ENCODE measurements at regions not wholly inside any gene's neighbourhood (a gene's known extent, or its start where the extent isn't known, plus 50 kb on each side); places are given as distances from the start of the nearest gene placed in this dataset.
"Not testable (repeated sequence)": the region's sequence is repeated elsewhere in the genome, so short reads cannot be mapped to it uniquely, and the experiment has no call there.

- TF ChIP-seq CTCF (IDR thresholded peaks at IDR 0.05 in 2 of 3, conservative IDR thresholded peaks at IDR 0.05 in 1 of 3; ENCODE audit: borderline replicate concordance in 1 of 3, insufficient read depth in 1 of 3, low read depth in 2 of 3, low read length in 2 of 3) (no peak), SRF (IDR thresholded peaks at IDR 0.05; ENCODE audit: low read depth) (no peak), EZH2 (IDR thresholded peaks at IDR 0.05) (no peak)
These were observed 117.4 kb upstream of the MBNL1 start (continued) for GRCh38 chr3:152151216-152151876.

- ATAC-seq; POLR2A ChIA-PET; H3K79me2 ChIP-seq (ENCODE audit: insufficient read depth, low read length); intact Hi-C loops (cut with micrococcal nuclease); H2AFZ ChIP-seq (ENCODE audit: low read depth, low read length, poor library complexity, severe bottlenecking); H3K9me3 ChIP-seq (ENCODE audit: control insufficient read depth in 1 of 2, insufficient read depth in 1 of 2, low read depth in 1 of 2, low read length in 2 of 2); H3K27ac ChIP-seq (ENCODE audit: low read depth, low read length); H3K4me1 ChIP-seq (ENCODE audit: control insufficient read depth in 1 of 2, insufficient read depth in 2 of 2, low read length in 2 of 2); CTCF ChIA-PET; H3K9ac ChIP-seq (ENCODE audit: low read length); H4K20me1 ChIP-seq (ENCODE audit: insufficient read depth); BruUV-seq (replicated peaks); DNase-seq (ENCODE audit: low read depth, low spot score); RAD21 ChIA-PET (ENCODE audit: low non-redundant PET in 1 of 2, low total read pairs in 2 of 2, uncharacterized antibody in 2 of 2, unreplicated experiment in 2 of 2); H3K27me3 ChIP-seq (ENCODE audit: insufficient read depth, low read length); H3K36me3 ChIP-seq (ENCODE audit: control insufficient read depth in 1 of 2, insufficient read depth in 2 of 2, low read length in 2 of 2); H3K4me3 ChIP-seq (replicated peaks in 1 of 2; ENCODE audit: low read depth in 1 of 2, low read length in 2 of 2); H3K4me2 ChIP-seq (ENCODE audit: low read length); H3K9me2 ChIP-seq (ENCODE audit: insufficient read depth): not testable (repeated sequence)
These were observed 116.6 kb upstream of the MBNL1 start for GRCh38 chr3:152151877-152152765.

- H3K27me3 ChIP-seq (ENCODE audit: insufficient read depth, low read length); RAD21 ChIA-PET (ENCODE audit: low non-redundant PET in 1 of 2, low total read pairs in 2 of 2, uncharacterized antibody in 2 of 2, unreplicated experiment in 2 of 2); ATAC-seq; H3K79me2 ChIP-seq (ENCODE audit: insufficient read depth, low read length); intact Hi-C loops (cut with micrococcal nuclease); BruUV-seq (replicated peaks); H3K9ac ChIP-seq (ENCODE audit: low read length); H3K4me2 ChIP-seq (ENCODE audit: low read length); H3K9me2 ChIP-seq (ENCODE audit: insufficient read depth); H3K36me3 ChIP-seq (ENCODE audit: control insufficient read depth in 1 of 2, insufficient read depth in 2 of 2, low read length in 2 of 2); CTCF ChIA-PET; H4K20me1 ChIP-seq (ENCODE audit: insufficient read depth); H3K4me1 ChIP-seq (ENCODE audit: control insufficient read depth in 1 of 2, insufficient read depth in 2 of 2, low read length in 2 of 2); H2AFZ ChIP-seq (ENCODE audit: low read depth, low read length, poor library complexity, severe bottlenecking); H3K4me3 ChIP-seq (replicated peaks in 1 of 2; ENCODE audit: low read depth in 1 of 2, low read length in 2 of 2); H3K9me3 ChIP-seq (ENCODE audit: control insufficient read depth in 1 of 2, insufficient read depth in 1 of 2, low read depth in 1 of 2, low read length in 2 of 2); POLR2A ChIA-PET; H3K27ac ChIP-seq (ENCODE audit: low read depth, low read length); DNase-seq (ENCODE audit: low read depth, low spot score): not testable (repeated sequence)
These were observed 115.6 kb upstream of the MBNL1 start for GRCh38 chr3:152153115-152153514.

Data from HCT116 (cell line).